ENCODE measurements at regions not wholly inside any gene's neighbourhood (a gene's known extent, or its start where the extent isn't known, plus 50 kb on each side); places are given as distances from the start of the nearest gene placed in this dataset.

GRCh38 chr18:42508683-42509296 lies 553.8 kb downstream of the PIK3C3 start:
- Histone ChIP-seq H3K27ac (no peak overlapping the region), H3K4me1 (no peaks in the 10 kb centered on the region), H3K79me2 (no peaks in the 10 kb centered on the region), H3K36me3 (ENCODE audit: control insufficient read depth, insufficient read depth, low read length) (no peaks in the 10 kb centered on the region), H3K9ac (no peak overlapping the region), H2AFZ (no peak overlapping the region), H3K4me2 (ENCODE audit: low read length) (no peak overlapping the region), H3K9me3 (ENCODE audit: control insufficient read depth, low read length) (no peaks in the 10 kb centered on the region), H3K27me3 (ENCODE audit: control insufficient read depth, insufficient read depth, low read length) (no peaks in the 10 kb centered on the region), H3K4me3 (ENCODE audit: low read depth, low read length) (no peak overlapping the region)
- TF ChIP-seq CTCF (IDR thresholded peaks at IDR 0.05) = no peak

GRCh38 chr18:42509750-42510415 lies 554.8 kb downstream of the PIK3C3 start:
- no peaks in the 10 kb centered on the region for H3K36me3 ChIP-seq (ENCODE audit: control insufficient read depth, insufficient read depth, low read length)
- H2AFZ ChIP-seq = no peak overlapping the region
- no peak overlapping the region for H3K4me2 ChIP-seq (ENCODE audit: low read length)
- no peaks in the 10 kb centered on the region for H3K27me3 ChIP-seq (ENCODE audit: control insufficient read depth, insufficient read depth, low read length)
- no peaks in the 10 kb centered on the region for H3K9me3 ChIP-seq (ENCODE audit: control insufficient read depth, low read length)
- no peaks in the 10 kb centered on the region for H3K79me2 ChIP-seq
- H3K9ac ChIP-seq = no peak overlapping the region
- TF ChIP-seq CTCF (IDR thresholded peaks at IDR 0.05) = no peak
- H3K4me1 ChIP-seq = no peaks in the 10 kb centered on the region
- H3K27ac ChIP-seq = no peak overlapping the region
- H3K4me3 ChIP-seq (ENCODE audit: low read depth, low read length) = no peak overlapping the region

- TF ChIP-seq CTCF (IDR thresholded peaks at IDR 0.05) = no peak
- Histone ChIP-seq H3K36me3 (ENCODE audit: control insufficient read depth, insufficient read depth, low read length) (no peaks in the 10 kb centered on the region), H3K4me3 (ENCODE audit: low read depth, low read length) (no peak overlapping the region), H3K79me2 (no peaks in the 10 kb centered on the region), H3K27ac (no peak overlapping the region), H3K27me3 (ENCODE audit: control insufficient read depth, insufficient read depth, low read length) (no peaks in the 10 kb centered on the region), H3K9me3 (ENCODE audit: control insufficient read depth, low read length) (no peaks in the 10 kb centered on the region), H3K4me1 (no peaks in the 10 kb centered on the region), H3K4me2 (ENCODE audit: low read length) (no peak overlapping the region), H2AFZ (no peak overlapping the region), H3K9ac (no peak overlapping the region)
Observed at GRCh38 chr18:42510540-42510939, 555.5 kb downstream of the PIK3C3 start.

- TF ChIP-seq CTCF (IDR thresholded peaks at IDR 0.05) = no peak
- Histone ChIP-seq H3K9me3 (ENCODE audit: control insufficient read depth, low read length) (no peaks in the 10 kb centered on the region), H3K79me2 (no peaks in the 10 kb centered on the region)
Observed at GRCh38 chr18:42513441-42513840, 558.4 kb downstream of the PIK3C3 start.

GRCh38 chr18:42514512-42514911 lies 559.5 kb downstream of the PIK3C3 start:
- no peak overlapping the region for H3K4me3 ChIP-seq (ENCODE audit: low read depth, low read length)
- H3K27me3 ChIP-seq (ENCODE audit: control insufficient read depth, insufficient read depth, low read length) = no peaks in the 10 kb centered on the region
- no peak overlapping the region for H2AFZ ChIP-seq
- H3K79me2 ChIP-seq = no peaks in the 10 kb centered on the region
- no peak overlapping the region for H3K4me2 ChIP-seq (ENCODE audit: low read length)
- H3K9me3 ChIP-seq (ENCODE audit: control insufficient read depth, low read length) = no peaks in the 10 kb centered on the region
- no peak for TF ChIP-seq CTCF (IDR thresholded peaks at IDR 0.05)
- H3K36me3 ChIP-seq (ENCODE audit: control insufficient read depth, insufficient read depth, low read length) = no peaks in the 10 kb centered on the region
- H3K9ac ChIP-seq = no peak overlapping the region
- no peak overlapping the region for H3K27ac ChIP-seq
- H3K4me1 ChIP-seq = no peaks in the 10 kb centered on the region

More at GRCh38 chr18:42513441-42513840, 558.4 kb downstream of the PIK3C3 start:
- H2AFZ ChIP-seq = no peak overlapping the region
- H3K4me3 ChIP-seq (ENCODE audit: low read depth, low read length) = no peak overlapping the region
- no peaks in the 10 kb centered on the region for H3K36me3 ChIP-seq (ENCODE audit: control insufficient read depth, insufficient read depth, low read length)
- no peak overlapping the region for H3K27ac ChIP-seq
- H3K4me1 ChIP-seq = no peaks in the 10 kb centered on the region
- H3K9ac ChIP-seq = no peak overlapping the region
- H3K4me2 ChIP-seq (ENCODE audit: low read length) = no peak overlapping the region
- no peaks in the 10 kb centered on the region for H3K27me3 ChIP-seq (ENCODE audit: control insufficient read depth, insufficient read depth, low read length)

Measured in parathyroid adenoma (tissue), 2 donors.